ENCODE measurements at regions not wholly inside any gene's neighbourhood (a gene's known extent, or its start where the extent isn't known, plus 50 kb on each side); places are given as distances from the start of the nearest gene placed in this dataset.
"Not testable (repeated sequence)": the region's sequence is repeated elsewhere in the genome, so short reads cannot be mapped to it uniquely, and the experiment has no call there.

DNA sequence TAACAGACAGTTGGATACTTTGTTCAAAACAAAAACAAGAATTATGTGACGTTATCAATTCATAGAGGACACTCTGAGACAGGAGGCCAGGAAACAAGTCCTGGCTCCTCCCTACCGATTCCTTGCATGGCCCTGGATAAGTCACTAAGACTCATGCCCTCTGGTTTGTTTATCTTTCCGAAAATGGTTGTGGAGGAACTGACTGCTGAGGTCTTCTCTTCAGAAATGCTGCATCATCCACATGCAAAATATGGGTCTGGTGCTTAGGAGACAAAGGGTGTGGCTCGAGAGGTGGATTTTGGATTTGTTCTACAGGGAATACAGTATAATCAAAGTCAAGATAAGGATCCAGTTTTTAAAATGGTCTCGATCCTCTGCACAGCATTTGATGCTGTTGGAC is 130.9 kb downstream of the RELL1 start:
- intact Hi-C loops (cut with DNase I) = no loop called here
- no peak for ATAC-seq
- DNase-seq (ENCODE audit: low spot score) = no peak

DNA sequence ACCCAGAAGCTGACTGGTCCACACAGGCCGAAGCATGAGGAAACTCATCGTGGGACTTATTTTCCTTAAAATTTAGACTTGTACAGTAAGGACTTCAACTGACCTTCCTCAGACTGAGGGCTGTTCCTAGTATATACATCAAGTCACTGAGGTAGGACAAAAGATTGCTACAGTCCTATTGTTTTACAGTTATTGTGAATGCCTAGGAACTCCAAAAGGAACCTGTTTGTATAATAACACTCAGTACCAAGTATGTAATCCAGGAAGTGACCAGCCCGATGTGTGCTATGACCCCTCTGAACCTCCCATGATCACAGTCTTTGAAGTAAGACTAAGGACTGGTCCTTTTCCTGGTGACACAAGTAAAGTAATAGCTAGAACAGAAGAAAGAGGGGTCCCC is 136.3 kb downstream of the RELL1 start:
- ATAC-seq; DNase-seq (ENCODE audit: low spot score): not testable (repeated sequence)
- intact Hi-C loops (cut with DNase I) = loop anchor here (5.0 kb wide), 1 partner anchor 363 kb away; no protein-coding TSS in a partner anchor

DNA sequence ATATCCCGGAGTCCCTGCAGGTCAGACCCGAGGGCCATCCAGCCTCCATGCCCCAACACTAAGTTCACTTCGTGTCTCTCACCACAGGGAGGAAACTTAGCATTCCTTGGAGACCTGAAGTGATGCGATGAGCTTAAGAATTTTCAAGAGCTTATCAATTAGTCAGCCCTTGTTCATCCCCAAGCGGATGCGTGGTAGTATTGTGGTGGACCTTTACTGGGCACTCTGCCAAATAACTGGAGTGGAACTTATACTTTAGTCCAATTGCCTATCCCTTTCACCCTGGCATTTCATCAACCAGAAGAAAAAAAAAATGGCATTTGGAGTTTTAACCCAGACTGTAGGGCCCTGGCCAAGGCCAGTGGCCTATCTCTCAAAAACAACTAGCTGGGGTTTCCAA is 137.1 kb downstream of the RELL1 start:
- ATAC-seq = no peak
- no peak for DNase-seq (ENCODE audit: low spot score)
- intact Hi-C loops (cut with DNase I) = loop anchor here (5.0 kb wide), 1 partner anchor 362 kb away; no protein-coding TSS in a partner anchor

DNA sequence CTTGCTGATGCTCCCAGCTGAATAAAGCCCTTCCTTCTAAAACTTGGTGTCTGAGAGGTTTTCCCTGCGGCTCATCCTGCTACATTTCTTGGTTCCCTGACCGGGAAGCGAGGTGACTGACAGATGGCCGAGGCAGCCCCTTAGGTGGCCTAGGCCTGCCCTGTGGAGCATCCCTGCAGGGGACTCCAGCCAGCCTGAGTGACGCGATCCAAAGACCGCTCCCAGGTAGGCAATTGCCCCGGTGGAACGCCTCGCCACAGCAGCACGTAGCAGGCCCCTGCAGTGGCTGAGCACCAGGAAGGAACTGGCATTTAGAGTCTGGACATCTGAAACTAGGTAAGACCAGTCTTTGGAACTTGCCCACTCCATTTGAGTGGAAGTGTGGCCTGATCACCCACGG is 139.6 kb downstream of the RELL1 start:
- ATAC-seq (no peak), DNase-seq (ENCODE audit: low spot score) (no peak)
- intact Hi-C loops (cut with DNase I) = loop anchor here (5.0 kb wide), 1 partner anchor 359 kb away; no protein-coding TSS in a partner anchor

DNA sequence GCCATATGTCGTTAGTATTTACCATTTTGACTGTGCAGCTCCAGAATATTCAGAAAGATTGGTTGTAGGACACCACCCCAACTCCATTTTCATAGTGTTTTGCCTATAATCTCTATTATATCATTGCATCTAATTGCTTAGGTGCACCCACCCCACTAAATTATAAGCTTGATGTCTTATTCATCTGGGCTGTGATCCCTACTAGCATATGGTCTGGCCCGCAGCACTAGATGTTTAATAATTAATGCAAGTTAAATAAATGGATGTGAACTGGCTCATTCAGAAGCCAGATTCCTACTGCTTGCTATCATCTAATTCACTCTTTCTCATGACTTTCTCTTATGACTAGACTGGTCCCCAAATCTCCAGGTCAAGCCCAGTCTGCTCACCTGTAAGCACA is 143.5 kb downstream of the RELL1 start:
- DNase-seq (ENCODE audit: low spot score) = no peak
- intact Hi-C loops (cut with DNase I) = no loop called here
- no peak for ATAC-seq

DNA sequence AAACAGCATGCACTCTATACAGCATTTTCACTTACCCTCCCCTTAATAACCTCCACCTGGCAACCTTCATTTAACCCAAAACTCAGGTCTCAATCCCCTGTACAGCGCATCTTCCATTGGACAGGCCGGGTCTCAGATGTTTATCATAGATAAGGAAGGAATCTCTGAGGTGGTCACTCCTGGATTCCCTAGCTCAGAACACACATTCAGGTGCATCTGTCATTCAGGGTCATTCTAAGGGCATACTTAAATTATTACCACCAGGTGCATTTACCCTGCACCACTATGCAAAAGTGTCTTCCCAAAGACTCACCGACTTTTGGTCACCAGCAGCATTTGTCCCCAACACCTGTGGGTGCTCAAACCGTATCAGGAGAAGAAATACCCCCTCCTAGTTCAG is 144.2 kb downstream of the RELL1 start:
- intact Hi-C loops (cut with DNase I) = no loop called here
- ATAC-seq = no peak

DNA sequence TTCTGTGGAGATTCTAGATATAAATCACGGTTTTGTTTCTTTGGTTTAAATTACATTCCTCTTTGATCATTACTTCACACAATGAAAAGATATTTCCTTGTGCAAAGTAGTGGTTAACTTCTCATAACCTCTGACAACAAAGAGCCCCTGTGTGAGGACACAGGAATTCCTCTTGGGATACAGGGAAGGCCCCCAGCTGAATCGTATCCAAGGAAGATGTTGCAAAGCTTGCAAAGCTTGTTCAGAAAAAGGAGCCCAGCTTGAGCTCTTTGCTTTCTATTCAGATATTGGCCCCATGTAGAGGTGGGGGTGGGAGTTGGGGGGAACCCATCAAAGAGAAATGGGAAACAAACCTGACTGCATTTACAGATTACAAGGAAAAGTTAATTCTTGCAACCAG is 145.7 kb downstream of the RELL1 start:
- DNase-seq (ENCODE audit: low spot score) (no peak), ATAC-seq (peak; percentile 82)
- intact Hi-C loops (cut with DNase I) = no loop called here

More for the DNA sequence above, 144.2 kb downstream of the RELL1 start:
- DNase-seq (ENCODE audit: low spot score) = no peak

DNA sequence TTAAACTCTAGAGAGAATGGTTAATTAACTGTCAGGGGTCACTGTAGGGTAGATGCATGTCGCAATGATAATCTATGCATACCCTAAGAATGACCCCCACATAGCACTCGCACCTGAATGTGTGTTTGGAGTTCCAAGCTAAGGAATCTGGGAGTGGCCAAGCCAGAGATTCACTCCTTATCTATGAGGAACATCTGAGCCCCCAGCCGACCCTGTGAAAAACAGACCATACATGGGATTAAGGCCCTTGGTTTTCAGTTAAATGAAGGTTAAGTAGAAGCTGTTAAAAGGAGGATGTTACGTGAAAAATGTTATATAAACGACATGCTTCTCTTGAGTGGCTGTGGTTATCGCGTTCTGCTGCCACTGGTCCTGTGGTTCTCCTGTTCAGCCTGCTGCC is 147.2 kb downstream of the RELL1 start:
- DNase-seq (ENCODE audit: low spot score) (no peak), ATAC-seq (no peak)
- intact Hi-C loops (cut with DNase I) = no loop called here

DNA sequence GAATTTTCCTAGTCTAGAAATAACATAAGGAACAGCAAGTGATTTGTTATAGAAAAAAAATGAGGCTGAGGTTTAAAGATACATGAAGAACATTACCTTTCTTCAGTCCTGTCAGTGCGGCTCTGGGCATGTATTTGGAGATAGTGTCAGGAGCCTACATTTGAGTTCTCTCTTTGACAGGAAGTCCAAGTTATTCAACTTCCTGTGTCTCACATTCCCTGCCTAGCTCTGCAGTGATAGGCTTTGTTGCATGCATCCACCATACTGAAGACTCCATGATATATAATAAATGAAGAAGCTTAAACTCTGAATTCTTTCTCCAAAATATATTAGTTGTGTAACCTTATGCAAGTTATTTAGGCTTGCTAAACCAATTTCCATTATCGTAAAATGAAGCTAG is 148.7 kb downstream of the RELL1 start:
- ATAC-seq (no peak), DNase-seq (ENCODE audit: low spot score) (no peak)
- intact Hi-C loops (cut with DNase I) = no loop called here

DNA sequence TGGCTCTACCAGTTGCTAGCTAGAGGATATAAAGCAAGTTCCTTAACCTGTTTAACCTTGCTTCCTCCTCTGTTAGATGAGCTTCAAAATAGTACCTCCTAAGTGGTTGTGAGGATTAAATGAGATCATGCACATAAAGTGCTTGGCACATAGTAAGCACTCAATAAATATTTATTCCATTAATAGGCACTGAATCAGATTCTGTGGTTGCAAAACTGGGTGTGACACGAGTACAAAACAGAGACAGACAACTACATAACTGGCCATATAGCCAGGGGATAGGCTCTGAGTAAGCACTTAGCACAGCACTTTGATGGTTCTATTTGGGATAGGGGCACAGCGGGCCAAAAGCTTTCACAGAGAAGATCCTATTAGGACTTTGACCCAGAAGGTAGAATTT is 150.3 kb downstream of the RELL1 start:
- no peak for DNase-seq (ENCODE audit: low spot score)
- intact Hi-C loops (cut with DNase I) = no loop called here
- no peak for ATAC-seq

DNA sequence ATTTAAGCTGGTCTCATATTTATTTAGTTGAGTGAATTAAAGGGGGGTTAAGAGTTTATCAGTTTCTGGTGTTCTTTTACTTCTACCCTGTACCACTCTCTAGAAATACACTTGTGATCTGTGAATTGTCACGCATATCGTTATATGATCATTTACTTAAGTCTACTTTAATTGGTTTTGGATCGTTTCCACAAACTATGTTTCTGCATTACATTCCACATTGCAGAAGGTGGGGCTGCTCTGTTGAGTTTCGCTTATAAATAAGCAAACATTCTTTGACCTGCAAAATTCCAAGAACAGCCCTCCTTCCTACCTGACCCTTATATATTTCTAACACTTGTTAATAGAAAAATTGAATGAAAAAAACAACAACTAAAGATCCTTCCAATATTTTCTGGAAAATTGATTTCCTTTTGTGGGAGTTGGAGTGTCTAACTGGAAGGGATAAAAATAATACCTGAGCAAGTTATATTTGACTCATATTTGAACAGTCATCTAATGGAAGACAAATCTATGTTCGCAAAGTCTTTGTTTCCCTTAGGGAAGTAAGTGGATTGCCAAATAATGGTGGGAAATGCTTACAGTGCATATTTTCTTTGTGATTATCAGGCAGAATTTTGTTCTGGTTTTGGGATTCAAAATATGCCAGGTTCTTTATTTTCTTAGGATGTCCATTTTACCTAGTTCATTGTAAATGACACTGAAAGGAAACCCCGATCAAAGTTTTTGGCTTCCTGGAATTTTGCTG is 152.7 kb downstream of the RELL1 start:
- intact Hi-C loops (cut with DNase I) = no loop called here

DNA sequence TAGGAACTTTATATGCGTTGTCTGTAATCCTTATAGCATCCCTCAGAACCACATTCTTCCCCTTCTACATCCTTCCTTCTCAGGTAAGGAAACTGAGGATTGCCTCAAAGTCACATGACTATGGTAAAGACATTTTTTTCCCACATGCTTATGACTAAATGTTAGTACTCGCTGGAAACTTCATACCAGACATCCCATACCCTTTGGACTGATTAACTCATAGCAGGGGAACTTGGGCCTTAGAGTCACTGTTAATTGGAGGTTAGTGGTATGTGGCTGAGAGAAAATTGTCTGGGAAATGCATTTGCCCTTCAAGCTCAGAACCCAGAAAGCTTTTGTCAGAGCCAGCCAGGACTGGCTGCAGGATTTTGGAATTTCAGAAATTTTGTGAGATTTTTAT is 155.0 kb downstream of the RELL1 start:
- DNase-seq (ENCODE audit: low spot score) (no peak), ATAC-seq (no peak)
- intact Hi-C loops (cut with DNase I) = no loop called here

More for the DNA sequence above, 152.7 kb downstream of the RELL1 start:
- ATAC-seq = no peak
- no peak for DNase-seq (ENCODE audit: low spot score)

DNA sequence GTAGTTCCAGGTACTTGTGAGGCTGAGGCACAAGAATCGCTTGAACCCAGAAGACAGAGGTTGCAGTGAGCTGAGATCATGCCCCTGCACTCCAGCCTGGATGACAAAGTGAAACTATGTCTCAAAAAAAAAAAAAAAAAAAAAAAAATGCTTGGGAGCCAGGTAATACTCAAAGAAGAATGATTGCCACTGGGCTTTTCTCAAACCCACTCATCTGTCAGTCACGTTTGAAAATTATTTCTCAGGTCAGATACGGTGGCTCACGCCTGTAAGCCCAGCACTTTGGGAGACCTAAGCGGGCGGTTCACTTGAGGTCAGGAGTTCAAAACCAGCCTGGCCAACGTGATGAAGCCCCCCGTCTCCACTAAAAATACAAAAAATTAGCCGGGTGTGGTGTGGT is 155.7 kb downstream of the RELL1 start:
- intact Hi-C loops (cut with DNase I) = no loop called here
- ATAC-seq (no peak), DNase-seq (ENCODE audit: low spot score) (no peak)

DNA sequence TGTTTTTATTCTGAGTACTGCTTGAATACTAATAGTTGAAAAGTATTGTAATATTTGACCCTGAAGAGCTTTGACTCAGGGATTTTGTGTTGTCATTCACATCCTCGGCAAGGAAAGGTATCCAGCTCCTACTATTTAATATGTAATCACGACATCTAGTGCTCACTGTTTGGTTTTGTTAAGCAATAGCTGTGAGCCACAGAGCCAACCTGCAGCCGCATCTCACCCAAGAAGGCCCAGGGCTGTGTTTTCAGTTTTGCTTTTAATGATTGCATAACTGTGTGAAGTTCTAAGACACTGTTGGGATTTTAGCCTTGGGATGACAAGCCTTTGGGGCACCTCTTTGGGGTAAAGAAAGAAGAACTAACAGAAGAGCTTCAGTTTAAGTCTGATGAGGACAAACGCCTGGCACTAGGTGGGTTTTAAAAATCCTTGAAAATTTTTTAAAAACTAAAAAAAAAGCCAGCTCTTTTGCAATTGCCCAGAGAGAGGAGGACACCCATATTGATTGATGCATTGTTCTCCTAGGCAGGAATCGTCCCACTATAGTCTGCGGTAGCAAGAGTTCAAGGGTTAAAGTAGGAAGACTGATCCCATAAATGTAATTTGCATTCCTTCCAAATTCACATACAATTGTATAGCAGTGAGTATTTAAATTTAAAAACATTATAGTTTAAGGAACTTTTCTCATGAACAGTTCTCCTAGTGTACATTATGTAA is 157.8 kb downstream of the RELL1 start:
- ATAC-seq (peak; percentile 83), DNase-seq (ENCODE audit: low spot score) (no peak)
- intact Hi-C loops (cut with DNase I) = no loop called here

DNA sequence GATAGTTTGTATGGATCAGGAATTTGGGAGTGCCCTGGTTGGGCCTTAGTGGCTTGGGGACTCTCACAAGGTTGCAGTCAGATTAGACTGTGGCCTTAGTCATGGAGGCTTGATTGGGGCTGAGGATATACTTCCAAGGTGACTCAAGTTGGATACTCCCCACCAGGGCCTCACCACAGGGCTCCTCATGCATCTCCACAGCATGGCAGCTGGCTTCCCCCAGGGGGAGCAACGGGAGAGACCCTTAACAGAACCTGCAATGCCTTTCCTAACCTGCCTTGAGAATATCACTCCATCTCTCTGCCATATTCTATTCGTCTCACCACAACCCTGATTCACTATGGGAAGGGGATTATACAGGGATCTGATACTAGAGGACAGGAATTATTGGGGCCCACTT is 161.9 kb downstream of the RELL1 start:
- DNase-seq (ENCODE audit: low spot score) = no peak
- no peak for ATAC-seq
- intact Hi-C loops (cut with DNase I) = no loop called here

DNA sequence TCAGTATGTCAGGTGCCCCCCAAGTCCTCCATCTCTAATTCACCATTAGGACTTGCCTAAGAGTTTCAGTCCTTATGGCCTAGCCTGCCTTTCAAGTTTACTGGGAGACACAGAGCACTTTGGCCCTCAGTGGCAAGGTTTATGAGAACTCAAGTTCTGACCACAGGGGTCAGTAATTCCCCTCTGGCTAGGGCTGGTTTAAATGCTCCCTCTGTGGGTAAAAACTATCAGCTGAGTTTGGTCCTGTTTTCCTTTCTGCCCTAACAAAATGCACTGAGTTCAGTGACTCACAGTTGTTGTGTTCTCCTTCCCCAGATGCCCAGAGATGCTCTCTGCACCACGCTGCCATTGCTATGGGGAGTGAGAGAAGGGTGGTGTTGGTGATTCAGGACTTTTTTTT is 163.2 kb downstream of the RELL1 start:
- ATAC-seq (no peak), DNase-seq (ENCODE audit: low spot score) (no peak)
- intact Hi-C loops (cut with DNase I) = no loop called here

DNA sequence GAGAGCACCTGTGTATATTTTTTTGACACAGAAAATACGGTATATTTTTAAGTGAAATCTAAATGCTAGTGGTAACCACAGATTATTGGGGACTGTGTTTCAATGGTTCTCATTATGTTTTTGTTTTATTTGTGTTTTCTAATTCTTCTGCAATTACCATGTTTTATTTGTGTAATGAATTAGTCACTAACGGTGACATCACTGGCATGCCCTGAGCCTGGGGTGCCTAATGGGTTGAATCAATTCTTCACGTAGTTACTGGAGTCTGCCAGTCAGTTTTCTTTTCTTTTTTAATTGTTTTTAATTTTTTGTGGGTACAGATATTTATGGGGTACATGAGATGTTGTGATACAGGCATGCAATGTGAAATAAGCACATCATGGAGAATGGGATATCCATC is 168.8 kb downstream of the RELL1 start:
- no peak for ATAC-seq
- intact Hi-C loops (cut with DNase I) = no loop called here
- no peak for DNase-seq (ENCODE audit: low spot score)

DNA sequence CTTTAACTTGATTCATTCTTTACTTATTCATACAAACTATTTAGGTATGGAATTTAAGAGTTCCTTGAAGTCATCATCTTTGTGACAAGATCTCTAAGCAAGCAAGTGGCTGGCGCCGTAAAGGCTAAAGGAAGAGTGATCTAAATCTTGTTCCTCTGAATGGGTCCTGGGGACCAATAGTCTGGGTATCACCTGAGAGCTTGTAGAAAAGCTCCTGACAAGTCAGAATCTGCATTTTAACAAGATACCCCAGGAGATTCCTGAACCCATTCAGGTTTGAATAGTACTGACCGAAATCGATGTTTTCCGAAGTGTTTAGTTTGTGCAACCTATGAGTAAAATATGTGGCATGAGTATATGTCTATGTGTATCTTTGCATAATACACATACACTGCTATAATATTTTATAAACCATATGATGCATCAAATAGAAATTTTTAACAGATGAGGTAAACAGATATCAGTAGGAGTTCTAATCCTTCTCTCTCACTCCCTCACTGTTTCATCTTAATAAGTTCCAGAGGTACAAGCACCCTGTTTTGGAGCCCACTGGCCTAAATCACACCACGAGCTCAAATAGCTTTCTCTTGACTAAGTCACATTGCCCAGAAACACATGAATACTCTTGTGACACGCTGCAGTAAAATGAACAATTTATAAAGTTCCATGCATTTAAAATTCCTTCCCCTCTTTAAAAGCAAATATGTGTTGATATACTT is 170.0 kb downstream of the RELL1 start:
- ATAC-seq = no peak
- intact Hi-C loops (cut with DNase I) = no loop called here
- DNase-seq (ENCODE audit: low spot score) = no peak

DNA sequence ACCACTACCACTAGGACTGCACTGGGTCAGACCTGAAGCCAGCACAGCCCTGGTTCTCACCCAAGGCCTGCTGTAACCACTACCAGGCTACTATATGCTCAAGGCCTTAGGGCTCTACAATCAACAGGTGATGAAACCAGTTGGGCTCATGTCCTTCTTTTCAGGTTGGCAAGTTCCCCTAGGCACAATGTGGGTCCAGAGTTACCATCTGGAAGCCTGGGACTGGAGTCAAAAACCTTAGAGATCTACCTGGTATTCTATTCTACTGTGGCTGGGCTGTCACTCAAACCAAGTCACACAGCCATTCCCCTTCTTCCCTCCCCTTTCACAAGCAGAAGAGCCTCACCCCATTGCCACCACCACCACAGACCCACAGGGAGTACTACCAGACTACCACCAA is 175.6 kb downstream of the RELL1 start:
- ATAC-seq = no peak
- no peak for DNase-seq (ENCODE audit: low spot score)
- intact Hi-C loops (cut with DNase I) = no loop called here

DNA sequence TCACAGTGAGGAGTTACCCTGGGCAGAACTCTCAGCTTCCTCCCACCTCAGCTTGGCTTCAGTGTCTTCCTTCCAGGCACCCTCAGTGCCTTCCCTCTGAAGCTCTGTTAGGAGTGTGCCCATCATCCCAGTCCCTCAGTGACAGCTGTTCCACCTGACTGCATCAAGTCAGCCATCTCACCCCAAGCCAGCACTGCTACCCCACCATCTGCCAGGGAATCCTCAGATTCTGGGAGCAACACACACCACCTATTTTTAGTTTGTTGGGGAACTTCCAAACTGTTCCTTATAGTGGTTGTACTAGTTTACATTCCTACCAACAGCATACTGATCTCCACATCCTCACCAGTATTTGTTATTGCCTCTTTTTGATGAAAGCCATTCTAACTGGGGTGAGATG is 182.9 kb downstream of the RELL1 start:
- intact Hi-C loops (cut with DNase I) = no loop called here
- DNase-seq (ENCODE audit: low spot score) = no peak
- no peak for ATAC-seq
